Activated naive CD4-positive, alpha-beta T cell treated with Interleukin-2 at 50 U/mL for 16 hours (primary cell): ENCODE measurements at regions not wholly inside any gene's neighbourhood (a gene's known extent, or its start where the extent isn't known, plus 50 kb on each side); places are given as distances from the start of the nearest gene placed in this dataset.
"Not testable (repeated sequence)": the region's sequence is repeated elsewhere in the genome, so short reads cannot be mapped to it uniquely, and the experiment has no call there.

Experiments
- DNase-seq: peaks from one replicate; pipeline ENCODE4 v3.0.0-alpha.2; 2020

DNA sequence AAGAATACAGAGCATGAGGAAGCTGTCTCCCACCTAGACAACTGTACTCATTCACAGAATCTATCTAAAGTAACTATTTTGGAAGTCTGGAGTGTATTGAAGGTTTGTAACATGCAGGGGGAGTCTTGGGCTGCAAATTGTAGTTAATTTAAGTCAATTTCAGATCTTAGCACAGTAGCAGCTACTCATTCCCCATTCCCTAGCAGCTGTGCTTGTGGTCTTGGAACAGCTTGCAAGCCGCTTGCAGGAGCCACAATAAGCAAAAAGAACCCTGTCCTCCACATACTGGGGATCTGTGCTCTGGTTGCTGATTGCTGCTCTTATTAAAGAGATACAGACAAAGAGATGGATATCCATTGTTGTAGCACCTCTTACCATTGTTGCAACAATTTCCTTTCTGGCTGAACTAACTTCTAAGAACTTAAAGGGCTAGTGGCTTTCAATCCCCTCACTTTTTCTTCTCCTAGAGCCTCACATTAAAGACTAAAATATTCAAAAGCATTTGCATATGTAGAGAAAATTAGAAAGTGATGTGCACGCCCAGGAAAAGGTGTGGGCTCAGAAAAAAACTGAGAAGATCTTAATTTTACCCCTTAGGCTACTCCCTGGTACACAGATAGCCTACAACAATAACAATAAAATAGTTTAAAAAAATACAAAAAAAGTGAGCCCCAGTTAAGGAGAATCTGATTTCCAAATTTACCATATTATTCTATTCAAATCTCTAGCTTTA is 1775.1 kb upstream of the PIK3C3 start:
- DNase-seq, result no peak

DNA sequence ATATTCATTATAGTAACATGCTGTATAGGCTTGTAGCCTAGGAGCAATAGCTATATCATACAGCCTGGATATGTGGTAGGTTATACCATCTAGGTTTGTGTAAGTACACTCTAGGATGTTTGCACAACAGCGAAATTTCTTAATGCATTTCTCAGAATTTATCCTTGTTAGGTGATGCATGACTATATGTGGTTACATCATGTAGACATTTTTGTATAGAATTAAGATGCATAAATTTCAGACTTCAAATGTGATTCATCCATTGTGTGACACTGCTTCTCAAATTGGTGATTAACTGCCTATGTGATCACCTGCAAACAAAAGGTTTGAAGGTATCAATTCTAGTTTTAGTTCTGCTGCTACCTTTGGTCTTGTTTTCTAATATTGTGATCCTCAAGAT is 1787.0 kb upstream of the PIK3C3 start:
- DNase-seq, result no peak

DNA sequence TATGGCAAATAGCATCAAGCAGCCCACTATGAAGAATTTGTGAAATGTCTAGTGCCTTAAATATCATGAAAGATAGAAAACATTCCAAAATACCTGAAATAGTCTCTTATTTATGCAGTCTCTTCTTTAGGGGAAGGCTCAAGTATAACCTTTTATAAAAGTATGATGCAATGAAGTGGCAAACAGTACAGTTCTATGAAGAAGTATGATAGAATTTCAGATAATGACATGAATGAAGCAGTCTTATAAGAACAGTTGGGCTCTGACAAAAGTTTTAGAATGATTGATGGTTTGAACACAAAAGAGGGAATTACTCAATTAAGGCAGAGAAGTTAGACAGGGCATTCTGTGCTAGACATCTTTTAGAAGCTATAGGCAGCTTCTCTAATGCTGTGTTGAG is 1791.8 kb upstream of the PIK3C3 start:
- DNase-seq, result no peak

DNA sequence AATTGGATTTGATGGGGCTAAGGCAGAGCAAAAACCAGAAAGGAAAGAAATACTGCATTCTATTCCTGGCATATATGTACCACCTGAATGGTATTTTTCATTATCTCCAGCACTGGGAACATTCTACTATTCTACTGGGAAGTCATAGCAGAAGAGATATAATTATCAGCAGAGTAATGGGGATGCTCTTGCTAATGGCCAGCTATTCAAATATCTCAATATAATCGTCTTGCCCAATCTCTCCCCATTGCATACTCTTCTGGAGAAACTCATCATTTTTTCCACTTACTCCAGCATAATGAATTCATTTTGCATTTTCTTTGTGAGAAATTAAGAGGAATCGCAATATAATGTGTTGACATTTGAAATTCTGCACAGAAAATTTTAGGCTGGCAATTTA is 1794.7 kb upstream of the PIK3C3 start:
- DNase-seq, result no peak

DNA sequence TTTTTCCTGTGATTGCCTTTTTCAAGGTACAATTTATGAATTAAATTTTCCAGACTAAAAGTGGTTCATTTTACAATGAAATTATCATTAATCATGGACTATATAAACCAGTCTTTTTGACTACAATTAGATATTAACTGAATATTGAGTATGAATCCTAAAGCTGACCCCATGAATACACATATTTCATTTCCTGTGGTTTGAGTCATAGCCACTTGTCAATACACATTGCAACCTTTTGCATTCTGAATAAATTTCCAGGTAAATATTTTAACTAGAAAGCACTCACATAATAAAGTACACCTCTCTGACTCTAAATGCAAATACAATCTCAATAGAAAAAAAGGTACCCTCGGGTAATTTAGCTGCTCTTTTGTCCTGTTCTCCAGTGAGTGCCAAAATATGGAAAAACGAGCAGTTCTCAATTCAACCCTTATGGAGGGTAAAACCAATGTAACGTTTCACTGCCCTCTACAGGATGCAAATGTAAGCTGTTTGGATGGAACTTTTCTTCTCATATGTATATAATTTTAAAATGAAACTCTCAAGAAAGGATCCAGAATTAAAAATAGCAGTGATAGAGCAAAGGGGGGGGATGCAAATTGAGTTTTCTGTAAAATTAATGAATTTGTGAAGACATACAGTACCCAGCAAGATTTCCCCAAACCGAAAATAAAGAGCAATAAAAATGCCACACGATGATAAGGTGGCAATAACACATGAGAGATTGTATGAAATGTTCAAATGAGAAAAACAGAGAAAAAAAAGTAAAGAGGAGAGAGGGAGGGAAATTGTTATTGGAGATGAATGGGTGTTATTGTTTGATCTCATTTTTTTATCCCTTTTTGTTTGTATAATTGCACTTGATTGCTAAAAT is 1795.7 kb upstream of the PIK3C3 start:
- no peak for DNase-seq

DNA sequence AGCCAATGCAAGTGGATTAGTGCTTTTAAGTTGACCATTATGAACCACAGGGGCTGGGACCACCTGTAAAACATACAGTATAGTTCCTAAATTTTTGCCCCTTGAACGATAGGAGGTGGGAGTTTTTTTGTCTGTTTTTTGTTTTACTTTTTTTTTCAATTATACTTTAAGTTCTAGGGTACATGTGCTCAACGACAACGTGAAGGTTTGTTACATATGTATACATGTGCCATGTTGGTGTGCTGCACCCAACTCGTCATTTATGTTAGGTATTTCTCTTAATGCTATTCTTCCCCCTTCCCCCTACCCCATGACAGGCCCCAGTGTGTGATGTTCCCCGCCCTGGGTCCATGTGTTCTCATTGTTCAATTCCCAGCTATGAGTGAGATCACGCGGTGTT is 1797.9 kb upstream of the PIK3C3 start:
- DNase-seq, result no peak

DNA sequence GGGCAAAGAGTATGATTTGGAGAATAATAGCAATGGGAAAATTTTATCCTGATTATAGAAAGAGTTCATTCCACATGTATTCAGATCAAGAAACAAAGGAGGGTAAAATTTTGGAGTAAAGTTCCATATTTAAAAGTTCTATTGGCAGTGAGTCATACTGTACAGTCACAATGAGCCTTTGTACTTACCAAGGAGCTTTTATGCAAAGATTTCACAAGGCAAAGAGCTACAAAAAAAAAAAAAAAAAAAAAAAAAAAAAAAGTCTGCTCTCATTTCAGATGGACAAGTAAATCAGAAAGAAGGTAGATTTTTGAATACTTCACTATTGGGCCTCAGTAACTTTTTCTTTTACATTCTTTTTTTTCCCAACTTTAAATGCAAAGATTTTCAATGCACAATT is 1802.2 kb upstream of the PIK3C3 start:
- no peak for DNase-seq

DNA sequence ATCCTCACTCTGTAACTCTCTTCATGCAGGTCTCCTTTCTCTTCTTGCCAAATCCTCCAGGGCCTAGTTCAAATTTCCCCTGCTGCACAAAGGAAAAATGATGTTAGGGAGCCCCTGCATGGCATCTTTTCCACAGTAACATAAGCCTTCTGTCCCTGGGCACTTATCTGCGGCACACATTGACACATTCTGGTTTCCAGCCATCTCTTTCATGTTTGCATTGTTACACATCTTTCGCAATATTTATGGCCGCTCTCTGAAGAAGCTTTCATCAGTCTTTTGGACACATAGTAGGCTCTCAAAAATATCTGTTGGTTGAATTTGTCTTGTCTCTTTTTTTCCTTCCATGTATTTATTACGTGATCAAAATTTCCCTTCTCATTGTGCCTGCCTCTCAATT is 1806.1 kb upstream of the PIK3C3 start:
- no peak for DNase-seq

DNA sequence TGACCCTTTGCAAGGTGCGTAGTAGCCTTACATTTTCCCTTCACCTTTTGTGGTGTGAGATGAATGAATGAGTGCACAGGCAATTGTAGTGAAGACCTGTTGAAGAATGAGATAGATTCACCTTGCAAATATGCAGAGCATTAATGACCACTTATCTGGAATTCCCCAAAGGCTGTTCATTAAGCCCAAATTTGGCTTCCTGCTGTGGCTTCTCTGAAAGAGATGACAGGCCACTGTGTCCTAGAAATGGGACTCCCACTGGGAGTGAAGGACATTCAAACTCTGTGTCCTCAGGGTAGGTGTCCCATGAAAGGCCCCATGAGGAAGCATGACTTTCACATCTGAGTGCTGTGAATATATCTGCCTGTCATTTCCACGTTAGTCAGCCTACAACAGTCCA is 1821.8 kb upstream of the PIK3C3 start:
- no peak for DNase-seq

DNA sequence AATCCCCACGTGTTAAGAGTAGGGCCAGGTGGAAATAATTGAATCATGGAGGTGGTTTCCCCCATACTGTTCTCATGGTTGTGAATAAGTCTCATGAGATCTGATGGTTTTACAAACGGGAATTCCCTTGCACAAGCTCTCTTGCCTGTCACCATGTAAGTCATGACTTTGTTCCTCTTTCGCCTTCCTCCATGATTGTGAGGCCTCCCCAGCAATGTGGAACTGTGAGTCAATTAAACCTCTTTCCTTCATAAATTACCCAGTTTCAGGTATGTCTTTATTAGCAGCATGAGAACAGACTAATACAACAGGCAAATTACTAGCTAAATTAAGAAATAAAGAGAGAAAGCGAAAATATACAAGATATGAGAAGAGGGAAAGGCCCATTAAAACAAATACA is 1822.6 kb upstream of the PIK3C3 start:
- not testable (repeated sequence) for DNase-seq

DNA sequence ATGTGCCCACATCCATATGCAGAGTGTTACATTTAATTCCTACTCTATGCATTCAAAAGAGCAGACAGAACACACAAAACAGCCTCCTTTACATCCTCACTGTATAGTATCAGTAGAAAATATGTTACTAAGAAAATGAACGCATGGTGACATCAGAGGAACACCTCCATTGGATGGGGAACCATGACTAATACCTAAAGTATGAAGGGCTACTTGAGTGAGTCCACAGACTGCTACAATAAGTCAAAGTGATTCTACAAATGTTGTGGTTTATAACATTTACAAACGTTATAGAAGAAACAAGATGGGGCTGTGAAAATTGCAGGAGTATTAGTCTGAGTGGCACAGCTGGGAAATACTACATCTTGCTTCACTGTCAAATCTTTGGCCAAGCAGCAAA is 1830.9 kb upstream of the PIK3C3 start:
- no peak for DNase-seq

DNA sequence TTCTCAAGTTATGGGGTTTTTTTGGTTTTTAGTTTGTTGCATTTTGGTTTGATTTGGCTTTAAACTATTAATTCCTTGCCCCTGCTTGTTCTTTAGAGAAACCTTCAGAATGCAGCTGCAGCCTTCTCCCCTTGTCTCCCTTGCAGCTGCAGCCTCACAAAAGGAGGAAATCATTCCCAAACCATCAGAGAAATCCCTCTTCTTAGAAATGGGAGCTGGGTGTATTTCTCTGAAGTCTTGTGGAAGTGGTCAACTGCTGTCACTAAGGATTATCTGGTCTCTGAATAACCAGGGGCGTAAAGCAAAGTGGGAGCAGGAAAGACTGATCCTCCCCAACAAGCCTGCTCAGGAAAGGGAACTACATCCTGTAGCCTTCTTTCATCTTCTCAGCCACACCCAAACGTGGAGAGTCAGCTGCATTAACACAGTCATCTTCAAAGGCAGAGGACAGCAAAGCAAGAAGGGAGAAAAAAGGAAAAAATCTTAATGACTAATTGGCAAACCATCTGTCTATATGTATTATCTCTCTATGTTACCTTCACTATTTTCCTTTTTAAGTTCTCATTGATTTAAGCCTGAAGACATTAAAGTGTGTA is 1834.1 kb upstream of the PIK3C3 start:
- no peak for DNase-seq

DNA sequence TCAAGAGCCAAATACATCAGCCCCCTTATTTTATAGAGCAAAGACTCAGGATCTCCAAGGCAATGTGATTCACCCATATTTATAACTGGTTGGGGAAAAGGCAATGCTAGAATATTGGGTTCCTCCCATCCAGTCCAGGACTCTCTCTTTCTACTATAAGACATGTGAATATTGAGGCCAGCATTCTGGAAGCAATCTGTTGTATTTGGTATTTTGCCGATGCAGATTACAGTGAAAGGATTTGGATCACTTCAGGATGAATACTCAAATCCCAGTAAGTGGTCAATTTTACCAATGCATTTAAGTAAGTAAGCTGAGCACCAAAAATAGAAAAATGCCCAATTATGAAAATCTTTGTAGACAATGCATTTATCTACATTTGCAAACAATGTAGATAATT is 1834.7 kb upstream of the PIK3C3 start:
- no peak for DNase-seq

DNA sequence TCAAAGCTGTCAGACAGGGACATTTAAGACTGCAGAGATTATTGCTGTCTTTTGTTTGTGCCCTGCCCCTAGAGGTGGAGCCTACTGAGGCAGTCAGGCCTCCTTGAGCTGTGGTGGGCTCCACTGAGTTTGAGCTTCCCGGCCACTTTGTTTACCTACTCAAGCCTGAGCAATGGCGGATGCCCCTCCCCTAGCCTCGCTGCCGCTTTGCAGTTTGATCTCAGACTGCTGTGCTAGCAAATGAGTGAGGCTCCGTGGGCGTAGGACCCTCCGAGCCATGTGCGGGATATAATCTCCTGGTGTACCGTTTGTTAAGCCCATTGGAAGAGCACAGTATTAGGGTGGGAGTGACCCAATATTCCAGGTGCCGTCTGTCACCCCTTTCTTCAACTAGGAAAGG is 1835.5 kb upstream of the PIK3C3 start:
- DNase-seq, result not testable (repeated sequence)

DNA sequence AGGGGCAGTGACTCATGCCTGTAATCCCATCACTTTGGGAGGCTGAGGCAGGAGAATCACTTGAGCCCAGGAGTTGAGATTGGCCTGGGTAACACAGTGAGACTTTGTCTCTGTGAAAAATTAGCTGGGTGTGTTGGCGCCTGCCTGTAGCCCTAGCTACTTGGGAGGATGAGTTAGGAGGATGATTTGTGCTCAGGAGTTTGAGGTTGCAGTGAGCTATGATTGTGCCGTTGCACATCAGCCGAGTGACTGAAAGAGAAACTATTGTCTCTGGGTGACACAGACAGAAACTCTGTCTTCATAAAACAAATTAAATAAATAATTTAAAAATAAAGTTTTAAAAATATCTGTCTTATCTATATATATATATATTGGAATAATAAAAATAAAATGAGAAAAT is 1844.6 kb upstream of the PIK3C3 start:
- DNase-seq, result no peak

DNA sequence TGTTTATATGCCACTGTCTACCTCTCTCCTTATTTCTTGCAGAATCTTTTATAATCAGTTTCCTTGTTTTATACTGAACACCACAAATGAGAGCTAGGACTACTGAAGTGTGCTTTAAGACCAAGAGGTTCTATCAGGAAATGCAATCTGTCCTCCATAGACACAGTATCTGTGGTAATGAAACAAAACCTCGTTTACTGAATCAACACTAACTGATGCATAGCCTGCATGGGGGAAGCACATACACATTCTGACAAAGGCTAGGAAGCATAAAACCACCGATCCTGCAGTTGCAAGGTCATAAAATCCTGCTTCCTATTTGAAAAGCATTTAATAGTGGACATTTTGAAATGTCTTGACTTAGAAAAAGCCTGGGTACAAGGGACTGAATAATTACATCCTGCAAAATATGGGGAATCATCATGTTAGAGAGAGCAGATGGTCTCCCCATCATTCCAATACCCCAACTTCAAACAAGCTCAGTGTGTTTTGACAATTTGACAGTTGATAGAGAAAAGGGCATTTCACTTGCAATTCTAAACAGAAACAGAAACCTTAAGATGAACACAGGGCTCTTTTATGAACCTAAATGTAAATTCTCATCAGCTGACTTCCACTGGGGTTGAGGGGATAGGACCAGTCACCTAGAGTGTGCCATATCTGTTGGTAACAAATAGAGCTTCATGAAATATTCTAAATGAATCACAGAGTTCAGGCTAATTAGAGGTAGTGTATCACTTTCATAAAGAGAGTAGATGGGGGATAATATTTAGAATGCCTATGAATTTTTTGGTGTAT is 1845.6 kb upstream of the PIK3C3 start:
- no peak for DNase-seq

DNA sequence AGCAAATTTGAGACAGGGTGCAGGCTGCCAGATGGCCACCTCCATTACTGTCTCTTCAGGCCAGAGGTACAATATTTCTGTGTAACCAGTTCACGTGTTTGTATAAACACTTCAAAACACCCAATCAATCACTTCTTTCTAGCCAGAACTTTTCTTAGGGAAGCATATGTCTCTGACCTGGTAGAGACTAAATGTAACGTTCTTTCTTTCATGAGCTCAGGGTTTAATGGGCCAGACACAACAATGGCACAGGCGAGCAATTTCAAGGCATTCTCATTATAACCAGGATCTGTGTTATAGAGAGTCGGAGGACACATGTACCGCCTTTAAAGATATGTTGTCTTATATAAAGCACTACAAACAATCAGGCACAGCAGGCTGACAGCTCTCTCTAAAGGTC is 1846.4 kb upstream of the PIK3C3 start:
- DNase-seq, result no peak

DNA sequence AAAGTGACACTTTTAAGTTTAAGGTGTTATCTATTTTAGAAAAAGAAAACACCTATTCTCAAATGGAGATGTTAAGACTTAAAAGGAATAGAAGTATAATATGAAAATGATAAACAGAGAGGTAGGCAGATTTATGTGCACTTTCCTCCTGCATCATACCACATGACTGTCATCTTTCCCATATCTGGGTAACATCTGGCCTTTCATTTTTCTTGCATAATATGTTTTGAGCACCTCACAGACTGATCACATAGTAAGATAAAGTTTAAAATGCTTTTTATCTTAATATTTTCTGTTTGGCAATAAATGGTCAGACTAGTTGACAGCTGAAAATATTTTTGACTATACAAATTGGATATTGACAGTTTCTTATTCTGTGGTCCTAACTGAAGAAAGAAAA is 1852.1 kb upstream of the PIK3C3 start:
- no peak for DNase-seq

DNA sequence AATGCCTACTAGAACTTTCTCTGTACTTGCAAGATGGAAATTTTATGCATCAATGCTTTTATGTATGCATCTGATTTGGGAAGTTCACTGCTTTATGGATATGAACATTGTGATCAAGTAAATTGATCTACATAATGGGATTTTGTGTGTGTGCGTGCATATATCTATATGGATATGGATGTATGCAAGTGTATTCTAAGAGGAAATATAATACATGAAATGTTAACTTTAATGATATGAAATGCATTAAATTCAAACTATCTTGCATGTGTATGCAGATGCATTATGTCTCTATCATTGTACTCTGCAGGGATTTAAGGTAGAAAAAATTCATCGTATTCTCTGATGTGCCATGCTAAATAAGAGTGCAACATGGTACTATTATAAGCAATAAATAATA is 1855.4 kb upstream of the PIK3C3 start:
- DNase-seq, result no peak

DNA sequence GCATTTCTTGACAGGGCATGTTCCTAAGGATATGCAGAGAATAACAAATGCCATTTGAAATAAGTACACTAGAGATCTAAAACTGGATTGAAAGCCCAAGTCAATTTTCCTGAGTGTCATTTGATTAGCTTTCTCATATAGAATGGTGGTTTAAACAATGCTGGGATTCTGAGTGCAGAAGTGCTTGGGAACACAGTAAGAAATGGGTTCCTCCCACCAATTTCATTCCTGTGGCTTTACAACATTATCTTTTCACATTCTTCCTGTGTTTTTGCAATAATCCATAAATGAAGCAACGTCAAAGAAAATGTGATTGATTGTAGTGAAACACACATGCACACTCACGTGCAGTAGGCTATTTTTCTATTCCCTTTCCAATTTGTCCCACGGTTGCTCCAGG is 1858.4 kb upstream of the PIK3C3 start:
- no peak for DNase-seq

DNA sequence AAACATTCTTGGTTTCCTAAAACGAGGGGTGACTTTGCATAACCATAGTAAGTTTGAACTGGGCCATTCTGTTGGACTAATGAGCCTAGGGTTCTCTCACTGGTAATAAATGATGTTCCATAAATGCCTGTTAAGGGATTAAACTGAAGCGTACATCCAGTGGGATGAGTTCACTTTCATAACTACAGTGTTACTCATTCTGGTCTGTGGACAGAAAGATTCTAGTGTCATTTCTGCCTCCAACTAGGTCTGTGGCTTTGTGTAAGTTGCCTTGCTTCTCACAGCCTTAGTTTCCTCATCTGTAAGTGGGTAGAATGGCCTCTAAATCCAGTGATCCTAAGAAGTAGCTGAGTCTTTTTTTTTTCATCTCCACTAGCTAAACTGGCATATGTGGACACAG is 1860.6 kb upstream of the PIK3C3 start:
- no peak for DNase-seq

DNA sequence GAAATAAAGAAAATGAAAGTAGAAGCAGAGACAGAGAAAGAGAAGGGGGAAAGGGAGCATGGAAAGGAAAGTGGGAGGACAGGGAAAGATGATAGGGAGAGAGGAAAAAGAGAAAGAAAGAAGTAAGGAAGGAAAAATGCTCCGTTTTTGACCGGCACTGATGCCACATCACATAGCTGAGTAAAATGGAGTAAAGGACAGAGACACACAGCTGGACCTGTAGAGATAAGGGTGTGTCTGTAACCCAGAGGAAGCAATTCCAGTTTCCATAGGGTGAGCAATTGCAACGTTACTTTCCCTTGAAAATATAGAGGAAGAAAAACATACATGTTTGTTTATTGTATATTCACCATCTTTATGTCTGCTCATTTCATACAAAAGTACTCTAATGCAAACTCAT is 1866.9 kb upstream of the PIK3C3 start:
- DNase-seq, result no peak

DNA sequence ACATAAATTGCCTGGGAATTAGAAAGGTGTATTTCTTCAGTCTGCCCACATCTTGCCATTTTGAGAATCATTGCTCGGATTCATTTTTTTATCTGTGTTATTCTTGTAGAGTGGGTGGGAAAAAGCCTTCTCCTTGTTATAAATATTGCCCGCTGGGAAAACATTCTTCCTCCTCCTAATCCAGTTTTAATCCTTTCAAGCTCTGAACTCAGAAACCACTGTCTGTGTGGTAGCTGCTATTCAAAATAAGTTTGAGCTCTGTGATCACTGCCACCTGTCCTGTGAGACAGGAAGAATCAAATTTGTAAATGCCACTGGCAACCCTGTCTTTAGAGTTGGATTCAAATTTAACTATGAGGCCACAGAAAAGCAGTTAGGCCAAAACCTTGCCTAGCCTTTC is 1875.2 kb upstream of the PIK3C3 start:
- DNase-seq, result no peak
